Left renal cortex interstitium (tissue), 4 donors: ENCODE measurements at regions not wholly inside any gene's neighbourhood (a gene's known extent, or its start where the extent isn't known, plus 50 kb on each side); places are given as distances from the start of the nearest gene placed in this dataset.
"Not testable (repeated sequence)": the region's sequence is repeated elsewhere in the genome, so short reads cannot be mapped to it uniquely, and the experiment has no call there.

Experiments used
- DNase-seq, 4 donors: peaks; one replicate each; pipeline ENCODE4 v3.0.0-alpha.2; 2013; ENCODE audit warnings: low read depth in 4 of 4, low spot score in 2 of 4, missing footprints in 1 of 4

GRCh38 chr7:115793958-115794702 lies 236.4 kb downstream of the TFEC start:
- no peak for DNase-seq

GRCh38 chr7:115789901-115790300 lies 240.7 kb downstream of the TFEC start:
- DNase-seq = no peak

- DNase-seq = not testable (repeated sequence)
Measured at GRCh38 chr7:115789473-115789872, 241.1 kb downstream of the TFEC start.

GRCh38 chr7:115782696-115783490 lies 247.7 kb downstream of the TFEC start:
- peak; percentile 15 to 55 (median 28) for DNase-seq

GRCh38 chr7:115779561-115779960 lies 251.0 kb downstream of the TFEC start:
- DNase-seq = no peak

- DNase-seq = no peak
Measured at GRCh38 chr7:115775981-115776380, 254.6 kb downstream of the TFEC start.

- DNase-seq = no peak
Measured at GRCh38 chr7:115763347-115763746, 267.2 kb downstream of the TFEC start.

- no peak for DNase-seq
Measured at GRCh38 chr7:115758025-115758424, 272.5 kb downstream of the TFEC start.

GRCh38 chr7:115754226-115754625 lies 276.3 kb downstream of the TFEC start:
- no peak for DNase-seq

- DNase-seq = no peak
Measured at GRCh38 chr7:115749924-115750323, 280.6 kb downstream of the TFEC start.

- DNase-seq = no peak
Measured at GRCh38 chr7:115748123-115748738, 282.3 kb downstream of the TFEC start.

GRCh38 chr7:115747174-115747573 lies 283.4 kb downstream of the TFEC start:
- no peak for DNase-seq

GRCh38 chr7:115740043-115740442 lies 290.5 kb downstream of the TFEC start:
- DNase-seq = no peak

- DNase-seq = no peak
Measured at GRCh38 chr7:115734641-115735040, 295.9 kb downstream of the TFEC start.

- DNase-seq = no peak
Measured at GRCh38 chr7:115731796-115732471, 298.6 kb downstream of the TFEC start.

GRCh38 chr7:115728518-115728917 lies 302.0 kb downstream of the TFEC start:
- DNase-seq = no peak

GRCh38 chr7:115724400-115725056 lies 306.0 kb downstream of the TFEC start:
- no peak for DNase-seq

GRCh38 chr7:115722302-115722977 lies 308.1 kb downstream of the TFEC start:
- DNase-seq = no peak

GRCh38 chr7:115721293-115722217 lies 309.0 kb downstream of the TFEC start:
- no peak for DNase-seq
